HCT116 (cell line): ENCODE measurements at regions not wholly inside any gene's neighbourhood (a gene's known extent, or its start where the extent isn't known, plus 50 kb on each side); places are given as distances from the start of the nearest gene placed in this dataset.

Experiments used
- CEBPB ChIP-seq: IDR thresholded peaks from 2 replicates; pipeline ENCODE4 v1.6.1; 2012; ENCODE audit warnings: low read depth
- CTCF ChIP-seq, 3 experiments: fragments of 200-600 bp in 1 of 3; sonication (generic) in 1 of 3; IDR thresholded peaks in 2 of 3; conservative IDR thresholded peaks in 1 of 3; 2 replicates each; pipeline ENCODE4 v1.5.1; 2012 to 2017; ENCODE audit warnings: low read depth in 2 of 3, low read length in 2 of 3, antibody characterized with exemption in 1 of 3, borderline replicate concordance in 1 of 3, control low read depth in 1 of 3, mild to moderate bottlenecking in 1 of 3, mixed read lengths in 1 of 3, mixed run types in 1 of 3, moderate library complexity in 1 of 3; ENCODE audit not compliant: insufficient read depth in 1 of 3
- EZH2 ChIP-seq: fragments of 200-600 bp; sonication (generic); IDR thresholded peaks from 2 replicates; pipeline ENCODE4 v1.6.1; 2017; ENCODE audit warnings: antibody characterized with exemption, mixed run types
- EZH2phosphoT487 ChIP-seq: fragments of 200-600 bp; IDR thresholded peaks from 2 replicates; pipeline ENCODE4 v1.6.1; 2018; ENCODE audit warnings: antibody characterized with exemption, borderline replicate concordance
- JUND ChIP-seq: IDR thresholded peaks from 2 replicates; pipeline ENCODE4 v1.6.1; 2012
- MAX ChIP-seq: IDR thresholded peaks from 2 replicates; pipeline ENCODE4 v1.6.1; 2012
- POLR2A ChIP-seq: IDR thresholded peaks from 2 replicates; pipeline ENCODE4 v1.7.0; 2011; ENCODE audit warnings: borderline replicate concordance; ENCODE audit not compliant: insufficient read depth, insufficient read length; ENCODE audit errors: extremely low read depth
- POLR2AphosphoS5 ChIP-seq: IDR thresholded peaks from 2 replicates; pipeline ENCODE4 v1.6.1; 2011; ENCODE audit warnings: mild to moderate bottlenecking, low read depth, low read length, moderate library complexity
- RAD21 ChIP-seq: IDR thresholded peaks from 2 replicates; pipeline ENCODE4 v1.6.1; 2012; ENCODE audit warnings: low read depth, mild to moderate bottlenecking
- REST ChIP-seq: IDR thresholded peaks from 2 replicates; pipeline ENCODE4 v1.6.1; 2012; ENCODE audit warnings: low read depth
- SIN3A ChIP-seq: IDR thresholded peaks from 2 replicates; pipeline ENCODE4 v1.6.1; 2012; ENCODE audit warnings: low read depth
- YY1 ChIP-seq: IDR thresholded peaks from 2 replicates; pipeline ENCODE4 v1.6.1; 2011; ENCODE audit warnings: low read length, low read depth, moderate library complexity, mild to moderate bottlenecking; ENCODE audit not compliant: insufficient replicate concordance; ENCODE audit errors: extremely low read depth
- TF ChIP-seq, protein P1 (sequence below): IDR thresholded peaks from 2 replicates; pipeline ENCODE4 v1.6.1; 2012

DNA sequence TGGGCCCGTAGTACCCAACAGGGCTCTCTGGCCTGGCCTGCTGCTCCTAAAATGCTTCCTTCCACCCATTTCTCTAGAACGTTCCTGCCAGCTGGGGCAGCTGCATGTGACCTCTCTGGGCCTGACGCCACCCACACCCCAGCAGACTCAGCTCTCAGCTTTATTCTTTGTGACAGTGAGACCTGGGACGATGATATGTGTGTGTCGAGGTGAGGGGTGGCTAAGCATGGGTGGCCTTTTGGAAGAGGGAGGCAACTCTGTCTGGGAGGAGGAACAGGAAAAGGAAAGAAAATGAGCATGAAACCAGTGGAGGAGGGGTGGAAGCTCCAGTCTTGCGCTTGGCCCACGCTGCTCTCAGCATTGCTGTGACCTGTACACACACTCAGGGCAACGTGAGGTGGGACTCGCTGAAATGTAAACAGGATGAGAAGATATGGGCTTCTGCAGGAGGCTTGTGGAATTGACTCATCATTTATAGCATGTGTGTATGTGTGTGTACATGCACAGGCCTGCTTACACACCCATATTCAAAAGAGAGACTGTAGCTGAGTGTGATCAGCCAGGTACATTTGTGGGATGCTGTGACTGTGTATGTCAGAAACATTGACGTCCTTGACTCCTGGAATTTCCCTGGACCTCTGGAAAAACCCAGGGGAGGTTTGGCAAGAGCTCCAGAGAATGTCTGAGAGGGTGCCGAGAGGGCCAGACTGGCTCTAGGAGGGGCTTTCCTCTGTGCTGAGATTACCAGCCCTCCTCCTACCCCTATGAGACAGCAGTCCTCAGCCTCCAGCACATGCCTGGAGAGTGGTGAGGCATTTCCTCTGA, 137.9 kb downstream of the PJA1 start:
- TF ChIP-seq CTCF (IDR thresholded peaks at IDR 0.05 in 2 of 3, conservative IDR thresholded peaks at IDR 0.05 in 1 of 3; ENCODE audit: borderline replicate concordance in 1 of 3, insufficient read depth in 1 of 3, low read depth in 2 of 3, low read length in 2 of 3), result no peak
- TF ChIP-seq EZH2, result no peak
- TF ChIP-seq JUND, result no peak
- TF ChIP-seq POLR2A, result no peak
- TF ChIP-seq RAD21, result no peak
- TF ChIP-seq, protein P1, sequence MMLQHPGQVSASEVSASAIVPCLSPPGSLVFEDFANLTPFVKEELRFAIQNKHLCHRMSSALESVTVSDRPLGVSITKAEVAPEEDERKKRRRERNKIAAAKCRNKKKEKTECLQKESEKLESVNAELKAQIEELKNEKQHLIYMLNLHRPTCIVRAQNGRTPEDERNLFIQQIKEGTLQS, result no peak
- TF ChIP-seq EZH2phosphoT487, result no peak
- no peak for TF ChIP-seq CEBPB
- TF ChIP-seq YY1, result no peak
- TF ChIP-seq REST, result no peak
- no peak for TF ChIP-seq POLR2AphosphoS5
- no peak for TF ChIP-seq SIN3A
- TF ChIP-seq MAX, result no peak
